ENCODE measurements at regions not wholly inside any gene's neighbourhood (a gene's known extent, or its start where the extent isn't known, plus 50 kb on each side); places are given as distances from the start of the nearest gene placed in this dataset.
"Not testable (repeated sequence)": the region's sequence is repeated elsewhere in the genome, so short reads cannot be mapped to it uniquely, and the experiment has no call there.

- not testable (repeated sequence) for DNase-seq (ENCODE audit: low read depth)
Observed at GRCh38 chr16:29328528-29328927, 78.0 kb downstream of the NPIPB11 start.

GRCh38 chr16:29327631-29328408, 78.7 kb downstream of the NPIPB11 start:
- not testable (repeated sequence) for DNase-seq (ENCODE audit: low read depth)

GRCh38 chr16:29326164-29327125, 80.1 kb downstream of the NPIPB11 start:
- not testable (repeated sequence) for DNase-seq (ENCODE audit: low read depth)

- not testable (repeated sequence) for DNase-seq (ENCODE audit: low read depth)
Observed at GRCh38 chr16:29323725-29324124, 82.8 kb downstream of the NPIPB11 start.

- no peak for DNase-seq (ENCODE audit: low read depth)
Observed at GRCh38 chr16:29321585-29321984, 84.9 kb downstream of the NPIPB11 start.

GRCh38 chr16:29321000-29321393, 85.5 kb downstream of the NPIPB11 start:
- DNase-seq (ENCODE audit: low read depth) = no peak

- DNase-seq (ENCODE audit: low read depth) = no peak
Observed at GRCh38 chr16:29320274-29320999, 86.1 kb downstream of the NPIPB11 start.

- DNase-seq (ENCODE audit: low read depth) = no peak
Observed at GRCh38 chr16:29319726-29320125, 86.8 kb downstream of the NPIPB11 start.

- DNase-seq (ENCODE audit: low read depth) = peak; percentile 31
Observed at GRCh38 chr16:29318561-29318968, 87.9 kb downstream of the NPIPB11 start.

- no peak for DNase-seq (ENCODE audit: low read depth)
Observed at GRCh38 chr16:29318037-29318436, 88.5 kb downstream of the NPIPB11 start.

GRCh38 chr16:29317269-29317668, 89.2 kb downstream of the NPIPB11 start:
- DNase-seq (ENCODE audit: low read depth) = no peak

GRCh38 chr16:29316761-29317183, 89.7 kb downstream of the NPIPB11 start:
- DNase-seq (ENCODE audit: low read depth) = no peak

- DNase-seq (ENCODE audit: low read depth) = no peak
Observed at GRCh38 chr16:29315916-29316517, 90.5 kb downstream of the NPIPB11 start.

- DNase-seq (ENCODE audit: low read depth) = no peak
Observed at GRCh38 chr16:29315046-29315445, 91.5 kb downstream of the NPIPB11 start.

GRCh38 chr16:29314292-29314934, 92.1 kb downstream of the NPIPB11 start:
- DNase-seq (ENCODE audit: low read depth) = no peak

- DNase-seq (ENCODE audit: low read depth) = no peak
Observed at GRCh38 chr16:29313559-29314048, 92.9 kb downstream of the NPIPB11 start.

- DNase-seq (ENCODE audit: low read depth) = no peak
Observed at GRCh38 chr16:29312835-29313558, 93.5 kb downstream of the NPIPB11 start.

GRCh38 chr16:29312345-29312675, 94.2 kb downstream of the NPIPB11 start:
- DNase-seq (ENCODE audit: low read depth) = not testable (repeated sequence)

GRCh38 chr16:29311461-29312344, 94.8 kb downstream of the NPIPB11 start:
- DNase-seq (ENCODE audit: low read depth) = no peak

Measured in renal cortical epithelial cell (primary cell).